PC-9 (cell line): ENCODE measurements at regions not wholly inside any gene's neighbourhood (a gene's known extent, or its start where the extent isn't known, plus 50 kb on each side); places are given as distances from the start of the nearest gene placed in this dataset.

Experiments used
- BruUV-seq: library from RNA; stranded (reverse); fragments of 400-500 nt; replicated peaks from 2 replicates; lab custom pipeline; 2021; lab: Mats Ljungman, UMichigan
- CTCF ChIA-PET: fragments of 300-600 bp; sonication (Branson Sonifier 250); formaldehyde crosslinking; loops from one replicate; lab custom pipeline; 2022; ENCODE audit warnings: antibody characterized with exemption; lab: Charles Lee
- POLR2A ChIA-PET: fragments of 300-600 bp; sonication (Branson Sonifier 250); formaldehyde crosslinking; loops from one replicate; lab custom pipeline; 2022; ENCODE audit warnings: antibody characterized with exemption; ENCODE audit not compliant: unreplicated experiment; lab: Charles Lee
- DNase-seq, 2 experiments: peaks; one replicate each; pipeline versions ENCODE4 v3.0.0 to v3.0.0-alpha.2; 2015 to 2022; ENCODE audit warnings: mixed read lengths in 1 of 2
- H2AFZ ChIP-seq: fragments of 200-600 bp; sonication (generic); 2 replicates; pipeline ENCODE4 v1.8.1; 2017; ENCODE audit warnings: antibody characterized with exemption
- H3F3A ChIP-seq: fragments of 200-600 bp; sonication (generic); 2 replicates; pipeline ENCODE4 v1.8.1; 2017; ENCODE audit warnings: antibody characterized with exemption, mild to moderate bottlenecking, low read depth; ENCODE audit not compliant: insufficient read depth
- H3K27ac ChIP-seq: fragments of 200-600 bp; sonication (generic); 2 replicates; pipeline ENCODE4 v1.6.1; 2016; ENCODE audit warnings: mixed run types
- H3K27me3 ChIP-seq: fragments of 200-600 bp; sonication (generic); 2 replicates; pipeline ENCODE4 v1.6.1; 2016; ENCODE audit warnings: low read depth, mixed run types; ENCODE audit not compliant: insufficient read depth
- H3K36me3 ChIP-seq: fragments of 200-600 bp; sonication (generic); 2 replicates; pipeline ENCODE4 v1.6.1; 2016; ENCODE audit warnings: low read depth, mixed run types
- H3K4me1 ChIP-seq: fragments of 200-600 bp; sonication (generic); replicated peaks from 2 replicates; pipeline ENCODE4 v1.6.1; 2016; ENCODE audit warnings: mixed run types; ENCODE audit not compliant: insufficient read depth
- H3K4me2 ChIP-seq: fragments of 200-600 bp; sonication (generic); 2 replicates; pipeline ENCODE4 v1.6.1; 2017; ENCODE audit warnings: mixed run types
- H3K4me3 ChIP-seq: fragments of 200-600 bp; sonication (generic); 2 replicates; pipeline ENCODE4 v1.6.1; 2016; ENCODE audit warnings: mixed run types
- H3K79me2 ChIP-seq: fragments of 200-600 bp; sonication (generic); 2 replicates; pipeline ENCODE4 v1.6.1; 2017; ENCODE audit warnings: low read depth, mixed run types
- H3K9me2 ChIP-seq: fragments of 200-600 bp; sonication (generic); 2 replicates; pipeline ENCODE4 v1.8.1; 2017; ENCODE audit warnings: mild to moderate bottlenecking; ENCODE audit not compliant: insufficient read depth
- H3K9me3 ChIP-seq: fragments of 200-600 bp; sonication (generic); 2 replicates; pipeline ENCODE4 v1.8.1; 2016; ENCODE audit warnings: low read depth; ENCODE audit not compliant: insufficient read depth
- H4K20me1 ChIP-seq: fragments of 200-600 bp; sonication (generic); 2 replicates; pipeline ENCODE4 v1.8.1; 2017; ENCODE audit not compliant: insufficient read depth
- CTCF ChIP-seq: fragments of 200-600 bp; sonication (generic); conservative IDR thresholded peaks from 2 replicates; pipeline ENCODE4 v1.6.1; 2017; ENCODE audit warnings: mixed run types, antibody characterized with exemption, mild to moderate bottlenecking, moderate library complexity
- EZH2 ChIP-seq: fragments of 200-600 bp; sonication (generic); IDR thresholded peaks from 2 replicates; pipeline ENCODE4 v1.8.0; 2017; ENCODE audit warnings: antibody characterized with exemption, low read depth
- intact Hi-C: fragments of 100-400 bp; cut with micrococcal nuclease; formaldehyde crosslinking; loops from one replicate; pipeline ENCODE4 v1.10.0; 2022; ENCODE audit not compliant: unreplicated experiment

- Histone ChIP-seq H3F3A (no peaks in the 10 kb centered on the region), H3K4me2 (no peak overlapping the region), H4K20me1 (no peaks in the 10 kb centered on the region), H3K36me3 (no peaks in the 10 kb centered on the region), H3K9me2 (no peaks in the 10 kb centered on the region), H3K27me3 (peaks cover 83% of the 10 kb centered on the region), H3K79me2 (no peaks in the 10 kb centered on the region), H3K27ac (no peak overlapping the region), H3K4me3 (no peak overlapping the region), H3K4me1 (no peaks in the 10 kb centered on the region), H3K9me3 (no peaks in the 10 kb centered on the region), H2AFZ (no peak overlapping the region)
- intact Hi-C loops, result no loop called here
- no peak for DNase-seq
- TF ChIP-seq CTCF, result no peak
- TF ChIP-seq EZH2, result no peak
- CTCF ChIA-PET, result no interaction called here
- BruUV-seq, result no TSS peak
- POLR2A ChIA-PET, result no interaction called here
These were observed 309.8 kb downstream of the TMEM121 start for GRCh38 chr14:105836160-105836559.

GRCh38 chr14:105836730-105837129, 310.3 kb downstream of the TMEM121 start:
- TF ChIP-seq EZH2, result no peak
- no peak for TF ChIP-seq CTCF
- ChIA-PET POLR2A (no interaction called here), CTCF (no interaction called here)
- no TSS peak for BruUV-seq
- Histone ChIP-seq H3K27me3 (peaks cover 87% of the 10 kb centered on the region), H3K4me3 (no peak overlapping the region), H3F3A (no peaks in the 10 kb centered on the region), H2AFZ (no peak overlapping the region), H3K27ac (no peak overlapping the region), H4K20me1 (no peaks in the 10 kb centered on the region), H3K79me2 (no peaks in the 10 kb centered on the region), H3K36me3 (no peaks in the 10 kb centered on the region), H3K4me2 (no peak overlapping the region), H3K9me2 (no peaks in the 10 kb centered on the region), H3K4me1 (no peaks in the 10 kb centered on the region), H3K9me3 (no peaks in the 10 kb centered on the region)
- DNase-seq, result no peak
- intact Hi-C loops, result no loop called here

- Histone ChIP-seq H3K4me2 (no peak overlapping the region), H3K9me3 (no peaks in the 10 kb centered on the region), H3K4me3 (no peak overlapping the region), H3K79me2 (no peaks in the 10 kb centered on the region), H3K27ac (no peak overlapping the region), H3K36me3 (no peaks in the 10 kb centered on the region), H3K9me2 (no peaks in the 10 kb centered on the region), H3K4me1 (no peaks in the 10 kb centered on the region), H4K20me1 (no peaks in the 10 kb centered on the region), H3F3A (no peaks in the 10 kb centered on the region), H2AFZ (no peak overlapping the region), H3K27me3 (peaks cover 94% of the 10 kb centered on the region)
- POLR2A ChIA-PET, result no interaction called here
- intact Hi-C loops, result no loop called here
- no TSS peak for BruUV-seq
- CTCF ChIA-PET, result no interaction called here
- TF ChIP-seq CTCF (no peak), EZH2 (no peak)
- DNase-seq, result no peak
These were observed 311.1 kb downstream of the TMEM121 start for GRCh38 chr14:105837349-105838063.
